Testis (tissue), 2 donors: ENCODE measurements at regions not wholly inside any gene's neighbourhood (a gene's known extent, or its start where the extent isn't known, plus 50 kb on each side); places are given as distances from the start of the nearest gene placed in this dataset.

Experiments used
- POLR2A ChIP-seq: fragments of 450-650 bp; IDR thresholded peaks from one replicate; pipeline ENCODE4 v1.6.1; 2017; ENCODE audit warnings: antibody characterized with exemption, mild to moderate bottlenecking, moderate library complexity
- TF ChIP-seq, protein P1 (sequence below), 3 experiments: fragments of 450-650 bp in 2 of 3; fragments of 200-600 bp in 1 of 3; sonication (generic) in 1 of 3; IDR thresholded peaks; one replicate each; pipeline ENCODE4 v1.5.1; 2016 to 2019; ENCODE audit warnings: antibody characterized with exemption in 3 of 3, mild to moderate bottlenecking in 2 of 3, moderate library complexity in 1 of 3

DNA sequence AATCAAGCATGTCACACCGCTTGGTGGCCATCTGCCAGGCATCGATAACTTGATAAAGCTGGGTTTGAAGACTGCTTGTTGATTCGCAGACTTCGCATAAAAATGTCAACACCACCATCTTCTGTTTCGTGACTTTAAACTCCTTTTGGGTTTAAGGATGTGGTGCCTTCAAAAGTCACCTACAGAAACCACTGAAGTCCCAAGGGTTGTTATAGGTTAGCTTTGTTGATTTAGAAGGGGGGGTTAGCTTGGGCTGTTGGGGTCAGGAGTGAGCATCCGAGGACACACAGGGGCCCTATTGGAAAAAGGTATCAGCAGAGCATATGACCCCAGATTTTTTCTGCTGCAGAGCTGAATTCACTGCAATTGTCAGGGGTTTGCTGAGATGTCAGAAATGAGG, 76.7 kb upstream of the SSTR4 start:
- TF ChIP-seq, protein P1, sequence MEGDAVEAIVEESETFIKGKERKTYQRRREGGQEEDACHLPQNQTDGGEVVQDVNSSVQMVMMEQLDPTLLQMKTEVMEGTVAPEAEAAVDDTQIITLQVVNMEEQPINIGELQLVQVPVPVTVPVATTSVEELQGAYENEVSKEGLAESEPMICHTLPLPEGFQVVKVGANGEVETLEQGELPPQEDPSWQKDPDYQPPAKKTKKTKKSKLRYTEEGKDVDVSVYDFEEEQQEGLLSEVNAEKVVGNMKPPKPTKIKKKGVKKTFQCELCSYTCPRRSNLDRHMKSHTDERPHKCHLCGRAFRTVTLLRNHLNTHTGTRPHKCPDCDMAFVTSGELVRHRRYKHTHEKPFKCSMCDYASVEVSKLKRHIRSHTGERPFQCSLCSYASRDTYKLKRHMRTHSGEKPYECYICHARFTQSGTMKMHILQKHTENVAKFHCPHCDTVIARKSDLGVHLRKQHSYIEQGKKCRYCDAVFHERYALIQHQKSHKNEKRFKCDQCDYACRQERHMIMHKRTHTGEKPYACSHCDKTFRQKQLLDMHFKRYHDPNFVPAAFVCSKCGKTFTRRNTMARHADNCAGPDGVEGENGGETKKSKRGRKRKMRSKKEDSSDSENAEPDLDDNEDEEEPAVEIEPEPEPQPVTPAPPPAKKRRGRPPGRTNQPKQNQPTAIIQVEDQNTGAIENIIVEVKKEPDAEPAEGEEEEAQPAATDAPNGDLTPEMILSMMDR (IDR thresholded peaks at IDR 0.05) = no peak
- TF ChIP-seq POLR2A = no peak
